PC-9 (cell line): ENCODE measurements at regions not wholly inside any gene's neighbourhood (a gene's known extent, or its start where the extent isn't known, plus 50 kb on each side); places are given as distances from the start of the nearest gene placed in this dataset.

Source experiments
- BruUV-seq: library from RNA; stranded (reverse); fragments of 400-500 nt; replicated peaks from 2 replicates; lab custom pipeline; 2021; lab: Mats Ljungman, UMichigan
- CTCF ChIA-PET: fragments of 300-600 bp; sonication (Branson Sonifier 250); formaldehyde crosslinking; loops from one replicate; lab custom pipeline; 2022; ENCODE audit warnings: antibody characterized with exemption; lab: Charles Lee
- POLR2A ChIA-PET: fragments of 300-600 bp; sonication (Branson Sonifier 250); formaldehyde crosslinking; loops from one replicate; lab custom pipeline; 2022; ENCODE audit warnings: antibody characterized with exemption; ENCODE audit not compliant: unreplicated experiment; lab: Charles Lee
- DNase-seq, 2 experiments: peaks; one replicate each; pipeline versions ENCODE4 v3.0.0 to v3.0.0-alpha.2; 2015 to 2022; ENCODE audit warnings: mixed read lengths in 1 of 2
- H2AFZ ChIP-seq: fragments of 200-600 bp; sonication (generic); 2 replicates; pipeline ENCODE4 v1.8.1; 2017; ENCODE audit warnings: antibody characterized with exemption
- H3F3A ChIP-seq: fragments of 200-600 bp; sonication (generic); 2 replicates; pipeline ENCODE4 v1.8.1; 2017; ENCODE audit warnings: antibody characterized with exemption, mild to moderate bottlenecking, low read depth; ENCODE audit not compliant: insufficient read depth
- H3K27ac ChIP-seq: fragments of 200-600 bp; sonication (generic); 2 replicates; pipeline ENCODE4 v1.6.1; 2016; ENCODE audit warnings: mixed run types
- H3K27me3 ChIP-seq: fragments of 200-600 bp; sonication (generic); 2 replicates; pipeline ENCODE4 v1.6.1; 2016; ENCODE audit warnings: low read depth, mixed run types; ENCODE audit not compliant: insufficient read depth
- H3K36me3 ChIP-seq: fragments of 200-600 bp; sonication (generic); 2 replicates; pipeline ENCODE4 v1.6.1; 2016; ENCODE audit warnings: low read depth, mixed run types
- H3K4me1 ChIP-seq: fragments of 200-600 bp; sonication (generic); replicated peaks from 2 replicates; pipeline ENCODE4 v1.6.1; 2016; ENCODE audit warnings: mixed run types; ENCODE audit not compliant: insufficient read depth
- H3K4me2 ChIP-seq: fragments of 200-600 bp; sonication (generic); 2 replicates; pipeline ENCODE4 v1.6.1; 2017; ENCODE audit warnings: mixed run types
- H3K4me3 ChIP-seq: fragments of 200-600 bp; sonication (generic); 2 replicates; pipeline ENCODE4 v1.6.1; 2016; ENCODE audit warnings: mixed run types
- H3K79me2 ChIP-seq: fragments of 200-600 bp; sonication (generic); 2 replicates; pipeline ENCODE4 v1.6.1; 2017; ENCODE audit warnings: low read depth, mixed run types
- H3K9me2 ChIP-seq: fragments of 200-600 bp; sonication (generic); 2 replicates; pipeline ENCODE4 v1.8.1; 2017; ENCODE audit warnings: mild to moderate bottlenecking; ENCODE audit not compliant: insufficient read depth
- H3K9me3 ChIP-seq: fragments of 200-600 bp; sonication (generic); 2 replicates; pipeline ENCODE4 v1.8.1; 2016; ENCODE audit warnings: low read depth; ENCODE audit not compliant: insufficient read depth
- H4K20me1 ChIP-seq: fragments of 200-600 bp; sonication (generic); 2 replicates; pipeline ENCODE4 v1.8.1; 2017; ENCODE audit not compliant: insufficient read depth
- CTCF ChIP-seq: fragments of 200-600 bp; sonication (generic); conservative IDR thresholded peaks from 2 replicates; pipeline ENCODE4 v1.6.1; 2017; ENCODE audit warnings: mixed run types, antibody characterized with exemption, mild to moderate bottlenecking, moderate library complexity
- EZH2 ChIP-seq: fragments of 200-600 bp; sonication (generic); IDR thresholded peaks from 2 replicates; pipeline ENCODE4 v1.8.0; 2017; ENCODE audit warnings: antibody characterized with exemption, low read depth
- intact Hi-C: fragments of 100-400 bp; cut with micrococcal nuclease; formaldehyde crosslinking; loops from one replicate; pipeline ENCODE4 v1.10.0; 2022; ENCODE audit not compliant: unreplicated experiment

DNA sequence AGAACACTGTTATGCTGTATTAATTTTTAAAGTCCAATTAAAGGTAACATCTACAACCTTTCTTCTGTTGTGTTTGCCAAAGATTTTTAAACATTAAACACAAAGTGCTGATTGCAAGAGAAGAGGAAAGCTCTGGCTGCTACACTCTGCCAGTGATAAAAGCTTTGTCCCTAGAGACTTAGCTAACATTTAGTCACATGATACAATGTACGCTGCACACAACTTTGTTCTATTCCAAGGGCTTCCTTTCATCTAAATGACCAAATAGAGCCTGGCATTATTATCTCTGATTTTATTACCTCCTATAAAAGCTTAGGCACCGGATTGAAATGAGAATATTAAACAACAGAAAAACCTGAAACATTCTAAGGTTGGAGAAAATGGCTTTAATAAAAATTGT lies 388.7 kb upstream of the PMFBP1 start:
- Histone ChIP-seq H3K27me3 (no peaks in the 10 kb centered on the region), H3K36me3 (no peaks in the 10 kb centered on the region), H4K20me1 (no peaks in the 10 kb centered on the region), H3K79me2 (no peaks in the 10 kb centered on the region), H3K27ac (no peak overlapping the region), H3K4me2 (no peak overlapping the region), H3K4me1 (no peaks in the 10 kb centered on the region), H3K9me3 (no peaks in the 10 kb centered on the region), H3F3A (no peaks in the 10 kb centered on the region), H2AFZ (no peak overlapping the region), H3K9me2 (no peaks in the 10 kb centered on the region), H3K4me3 (no peak overlapping the region)
- CTCF ChIA-PET = no interaction called here
- no peak for DNase-seq
- BruUV-seq = no TSS peak
- no peak for TF ChIP-seq CTCF
- TF ChIP-seq EZH2 = no peak
- POLR2A ChIA-PET = interaction anchor here (0.5 kb wide), 1 partner anchor 254 kb away, joined by 4 read pairs; no protein-coding TSS in a partner anchor
- intact Hi-C loops = no loop called here

GRCh38 chr16:72558501-72558900 lies 386.5 kb upstream of the PMFBP1 start:
- ChIA-PET CTCF (no interaction called here), POLR2A (no interaction called here)
- Histone ChIP-seq H3K27ac (no peak overlapping the region), H3F3A (no peaks in the 10 kb centered on the region), H4K20me1 (no peaks in the 10 kb centered on the region), H3K4me2 (no peak overlapping the region), H3K9me3 (no peaks in the 10 kb centered on the region), H3K9me2 (no peaks in the 10 kb centered on the region), H3K4me1 (no peaks in the 10 kb centered on the region), H3K27me3 (no peaks in the 10 kb centered on the region), H3K36me3 (no peaks in the 10 kb centered on the region), H3K4me3 (no peak overlapping the region), H3K79me2 (no peaks in the 10 kb centered on the region), H2AFZ (no peak overlapping the region)
- DNase-seq = no peak
- no TSS peak for BruUV-seq
- intact Hi-C loops = no loop called here
- TF ChIP-seq EZH2 = no peak
- no peak for TF ChIP-seq CTCF

- no TSS peak for BruUV-seq
- TF ChIP-seq EZH2 = no peak
- no peak for TF ChIP-seq CTCF
- ChIA-PET POLR2A (interaction anchor here (0.6 kb wide), 1 partner anchor 1624 kb away, joined by 3 read pairs; no protein-coding TSS in a partner anchor), CTCF (no interaction called here)
- no peak overlapping the region for H2AFZ ChIP-seq
- no peaks in the 10 kb centered on the region for H3K27me3 ChIP-seq
- no peaks in the 10 kb centered on the region for H3K4me1 ChIP-seq
- H3K27ac ChIP-seq = no peak overlapping the region
- no peak overlapping the region for H3K4me2 ChIP-seq
- H3K9me2 ChIP-seq = no peaks in the 10 kb centered on the region
- no peaks in the 10 kb centered on the region for H3K9me3 ChIP-seq
- H4K20me1 ChIP-seq = no peaks in the 10 kb centered on the region
- no peaks in the 10 kb centered on the region for H3K79me2 ChIP-seq
- DNase-seq = no peak
- intact Hi-C loops = no loop called here
- H3K36me3 ChIP-seq = no peaks in the 10 kb centered on the region
- H3F3A ChIP-seq = no peaks in the 10 kb centered on the region
- no peak overlapping the region for H3K4me3 ChIP-seq
Observed at GRCh38 chr16:72554935-72555334, 383.0 kb upstream of the PMFBP1 start.
